HEK293 (cell line): ENCODE measurements at regions not wholly inside any gene's neighbourhood (a gene's known extent, or its start where the extent isn't known, plus 50 kb on each side); places are given as distances from the start of the nearest gene placed in this dataset.

Source experiments
- CTCF ChIP-seq: fragments of 450-650 bp; formaldehyde crosslinking; IDR thresholded peaks from 2 replicates; pipeline ENCODE4 v1.5.1; 2016; ENCODE audit warnings: missing biosample characterization, missing genetic modification characterization
- ELK4 ChIP-seq: IDR thresholded peaks from 2 replicates; pipeline ENCODE4 v1.6.1; 2011; ENCODE audit warnings: mild to moderate bottlenecking, low read depth, low read length, borderline replicate concordance
- TRIM28 ChIP-seq: IDR thresholded peaks from 2 replicates; pipeline ENCODE4 v1.6.1; 2011; ENCODE audit warnings: low read length, control low read depth, borderline replicate concordance
- YY1 ChIP-seq: fragments of 450-650 bp; formaldehyde crosslinking; IDR thresholded peaks from 2 replicates; pipeline ENCODE4 v1.5.1; 2018; ENCODE audit warnings: missing biosample characterization, missing genetic modification characterization

- no peak for TF ChIP-seq CTCF (tag by site-specific recombination)
- no peak for TF ChIP-seq YY1 (tag by site-specific recombination)
- no peak for TF ChIP-seq ELK4
- TF ChIP-seq TRIM28, result no peak
Measured at GRCh38 chr12:114191581-114191980, 214.4 kb downstream of the TBX5 start.
